Right renal cortex interstitium (tissue), 3 donors: ENCODE measurements at regions not wholly inside any gene's neighbourhood (a gene's known extent, or its start where the extent isn't known, plus 50 kb on each side); places are given as distances from the start of the nearest gene placed in this dataset.
A peak's percentile ranks its signal among the peaks of the same experiment; 100 is the strongest.

Experiments used
- DNase-seq, 3 donors: peaks; one replicate each; pipeline ENCODE4 v3.0.0-alpha.2; 2013; ENCODE audit warnings: low read depth in 3 of 3, low spot score in 2 of 3

DNA sequence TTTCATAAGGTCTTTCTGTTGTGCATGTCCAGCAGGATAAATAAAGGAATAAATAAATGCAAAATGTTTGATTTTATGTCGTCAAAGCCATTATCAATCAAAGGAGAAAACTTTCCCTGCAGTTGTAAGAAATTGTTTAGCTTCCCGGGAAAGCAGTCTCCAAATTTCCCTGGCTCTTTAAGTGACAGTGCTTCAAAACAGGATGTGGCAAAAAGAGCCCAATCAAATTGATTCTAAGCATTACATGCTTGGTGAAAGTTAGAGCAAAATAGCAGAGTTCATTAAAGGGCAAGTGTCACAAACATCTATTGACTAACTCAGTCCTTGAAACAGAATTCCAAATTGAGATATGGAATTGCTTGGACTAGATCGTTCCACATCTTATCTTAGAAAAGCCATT is 704.1 kb downstream of the PRELID2 start:
- DNase-seq = no peak

DNA sequence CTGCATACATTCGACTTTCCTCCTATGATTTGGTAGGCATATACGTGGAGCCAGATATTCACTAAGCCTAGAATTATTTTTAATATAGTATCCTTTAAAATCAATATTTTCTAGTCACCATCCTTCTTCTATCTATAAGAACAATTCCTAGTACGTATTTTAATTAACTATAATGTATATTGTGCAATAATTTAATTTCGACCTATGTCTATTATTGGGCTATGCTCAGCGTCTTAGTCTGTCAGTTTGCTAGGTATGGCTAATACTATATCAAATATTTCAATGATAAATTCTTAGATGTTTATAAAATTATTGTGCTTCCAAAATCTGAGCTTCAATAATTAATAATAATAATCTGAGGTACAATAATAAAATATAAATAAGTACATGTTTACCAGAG is 705.3 kb downstream of the PRELID2 start:
- DNase-seq = no peak

DNA sequence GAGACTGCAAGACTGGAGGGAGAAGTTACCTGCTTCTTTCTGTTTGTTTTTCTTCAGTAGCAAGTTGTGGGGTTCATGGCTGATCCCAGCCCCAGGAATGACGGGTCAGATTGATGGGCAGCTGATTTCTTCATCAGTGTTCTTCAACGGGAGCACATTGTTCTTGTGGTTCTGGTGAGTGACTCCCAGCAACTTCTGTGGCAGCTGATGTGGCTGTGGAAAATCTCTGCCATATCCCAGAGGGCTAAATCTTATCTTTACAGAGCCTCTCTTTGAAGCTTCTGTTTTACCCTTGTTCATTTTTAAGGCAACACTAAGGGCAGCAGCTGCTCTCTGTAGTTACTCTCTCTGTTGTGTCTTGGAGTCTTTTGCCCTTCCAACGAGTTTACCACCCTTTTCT is 710.3 kb downstream of the PRELID2 start:
- DNase-seq = no peak

GRCh38 chr5:145118611-145119010 is 716.5 kb downstream of the PRELID2 start:
- DNase-seq = no peak

DNA sequence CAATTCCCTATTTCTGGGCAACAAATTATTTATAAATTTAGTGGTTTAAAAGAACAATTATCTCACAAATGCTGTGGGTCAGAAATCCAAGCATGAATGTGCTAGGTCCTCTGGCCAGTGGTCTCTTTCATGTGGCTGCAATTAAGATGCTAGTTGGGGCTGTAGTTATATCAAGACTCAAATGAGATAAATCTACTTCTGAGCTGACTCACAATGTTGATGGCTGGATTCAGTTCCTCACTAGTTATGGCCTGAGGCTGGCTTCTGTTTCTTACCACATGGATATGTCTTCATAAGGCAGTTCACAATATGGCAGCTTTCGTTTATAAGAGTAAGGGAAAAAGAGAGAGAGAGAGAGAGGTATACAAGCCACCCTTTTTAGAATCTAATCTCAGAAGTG is 717.0 kb downstream of the PRELID2 start:
- DNase-seq = no peak

DNA sequence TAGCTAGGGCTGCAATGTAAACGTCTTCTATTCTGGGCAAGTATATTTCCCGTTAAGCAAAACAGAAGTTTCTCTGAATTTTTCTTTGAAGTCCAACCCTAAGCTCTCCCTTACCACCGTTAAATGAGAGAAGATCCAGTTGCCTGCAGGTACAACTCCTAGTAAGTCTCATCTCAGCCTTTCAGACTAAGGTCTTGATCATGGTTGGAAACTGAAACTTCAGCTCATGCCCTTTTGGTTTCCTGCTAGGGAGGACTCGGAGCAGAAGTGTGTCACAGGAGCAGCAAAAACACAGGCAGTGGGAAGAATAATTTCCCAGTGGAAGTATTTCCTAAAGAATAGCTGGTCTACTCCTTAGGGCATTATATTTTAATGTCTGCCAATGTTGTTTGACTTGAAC is 717.9 kb downstream of the PRELID2 start:
- DNase-seq = no peak

- no peak for DNase-seq
Observed at GRCh38 chr5:145111420-145111819, 723.7 kb downstream of the PRELID2 start.

DNA sequence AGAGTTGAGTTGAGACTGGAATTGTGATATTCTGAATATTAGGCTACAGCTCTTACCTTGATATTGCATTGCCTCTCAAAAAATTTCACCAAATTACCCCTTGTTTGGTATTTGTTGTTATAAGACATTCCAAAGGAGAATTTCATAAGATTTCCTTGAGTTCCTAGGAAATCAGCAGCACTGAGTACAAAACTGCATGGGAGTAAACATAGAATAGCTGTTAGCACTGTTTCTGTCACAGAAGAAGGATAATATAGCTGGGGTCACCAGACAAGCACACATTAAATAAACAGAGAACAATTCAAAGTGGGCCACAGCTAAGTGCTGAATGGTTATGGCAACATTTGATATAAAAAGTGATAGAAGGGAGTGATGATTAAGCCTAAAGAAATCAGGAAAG is 724.3 kb downstream of the PRELID2 start:
- no peak for DNase-seq

GRCh38 chr5:145110181-145110580 is 725.0 kb downstream of the PRELID2 start:
- no peak for DNase-seq

- DNase-seq = no peak
Observed at GRCh38 chr5:145105384-145105783, 729.8 kb downstream of the PRELID2 start.

DNA sequence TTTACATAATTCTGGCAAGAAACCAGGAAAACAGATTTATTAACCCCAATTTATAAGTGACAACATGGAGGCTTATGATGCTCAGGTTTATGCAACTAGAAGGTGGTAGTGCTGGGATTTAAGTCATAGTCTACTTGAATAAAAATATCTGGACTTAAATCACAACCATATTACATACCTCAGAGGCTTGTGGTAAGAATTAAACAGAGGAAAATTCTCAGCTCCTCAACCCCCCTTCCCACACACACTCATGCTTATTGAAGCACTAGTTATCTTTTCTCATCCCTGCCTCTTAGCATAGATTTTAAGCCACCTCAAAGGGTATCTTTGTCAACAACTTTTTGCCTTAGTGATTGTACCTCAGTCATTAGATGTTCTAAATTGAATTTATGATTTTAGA is 731.0 kb downstream of the PRELID2 start:
- DNase-seq = no peak

DNA sequence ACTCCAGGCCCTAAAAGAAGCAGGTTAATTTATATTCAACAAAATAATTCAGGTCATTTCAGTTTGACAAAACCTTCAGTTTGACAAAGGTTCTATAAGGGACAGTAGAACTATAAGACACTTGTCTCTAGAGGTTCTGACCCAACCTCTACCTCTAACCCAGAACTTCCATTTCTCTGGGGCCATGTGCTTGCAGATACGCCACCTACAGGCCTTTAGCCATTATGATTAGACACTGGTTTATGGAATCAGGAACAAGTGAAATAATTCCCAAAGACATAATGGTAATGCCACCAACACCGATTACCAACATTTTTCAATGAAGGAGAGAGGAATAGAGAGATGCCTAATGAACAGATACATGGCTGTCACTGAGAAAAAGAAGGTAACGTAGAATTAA is 733.9 kb downstream of the PRELID2 start:
- DNase-seq = no peak

DNA sequence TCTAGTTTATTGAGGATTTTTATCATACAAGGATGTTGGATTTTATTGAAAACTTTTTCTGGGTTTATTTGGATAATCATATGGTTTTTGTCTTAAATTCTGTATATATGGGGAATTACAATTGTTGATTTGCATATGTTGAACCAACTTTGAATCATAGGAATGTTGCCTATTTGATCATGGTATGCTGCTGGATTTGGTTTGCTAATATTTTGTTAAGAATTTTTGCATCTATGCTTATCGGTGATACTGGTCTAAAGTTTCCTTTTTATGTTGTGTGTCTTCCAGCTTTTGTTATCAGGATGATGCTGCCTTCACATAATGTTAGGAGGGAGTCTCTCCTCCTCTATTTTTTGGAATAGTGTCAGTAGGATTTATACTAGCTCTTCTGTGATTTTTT is 745.0 kb downstream of the PRELID2 start:
- DNase-seq = no peak

- no peak for DNase-seq
Observed at GRCh38 chr5:145084834-145085233, 750.3 kb downstream of the PRELID2 start.

DNA sequence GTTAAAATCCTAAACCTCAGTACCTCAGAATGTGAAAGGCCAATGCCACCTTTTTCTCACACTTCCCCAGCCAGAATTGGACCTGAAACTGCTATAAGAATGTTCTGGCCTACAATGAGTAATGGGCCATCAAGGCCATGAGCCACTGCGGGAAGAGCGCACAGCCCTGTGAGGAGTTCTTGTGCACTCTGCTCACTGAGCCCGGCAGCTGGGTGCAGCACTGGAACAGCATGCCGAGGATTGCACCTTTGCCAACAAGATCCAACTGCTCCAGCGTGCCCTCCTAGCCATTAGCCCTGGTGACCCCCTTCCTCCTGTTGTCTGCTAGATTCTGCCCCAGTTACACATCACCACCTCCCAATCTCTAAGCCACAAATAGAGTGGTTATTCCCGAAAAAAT is 758.1 kb downstream of the PRELID2 start:
- DNase-seq = no peak

GRCh38 chr5:145076040-145076439 is 759.1 kb downstream of the PRELID2 start:
- no peak for DNase-seq

DNA sequence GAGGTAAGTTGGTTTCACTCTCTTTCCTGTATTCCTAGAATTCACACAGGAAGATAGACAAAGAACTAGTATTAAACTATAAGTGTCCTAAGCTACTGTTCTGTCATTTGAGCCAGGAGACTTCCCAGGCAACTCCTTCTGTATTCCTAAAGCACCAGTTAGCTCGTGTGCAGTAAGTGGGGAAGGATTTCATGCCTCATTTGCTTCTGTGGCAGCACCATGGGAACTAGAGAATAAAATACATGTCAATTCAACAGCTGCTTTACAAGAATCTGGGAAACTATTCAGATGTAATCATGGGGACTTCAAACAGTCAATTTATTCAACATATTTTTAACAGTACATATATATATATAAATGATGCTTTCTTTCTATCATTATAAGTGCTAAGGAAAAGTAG is 762.3 kb downstream of the PRELID2 start:
- peak; percentile 18 to 39 (median 31) for DNase-seq

GRCh38 chr5:145068721-145069120 is 766.4 kb downstream of the PRELID2 start:
- no peak for DNase-seq

DNA sequence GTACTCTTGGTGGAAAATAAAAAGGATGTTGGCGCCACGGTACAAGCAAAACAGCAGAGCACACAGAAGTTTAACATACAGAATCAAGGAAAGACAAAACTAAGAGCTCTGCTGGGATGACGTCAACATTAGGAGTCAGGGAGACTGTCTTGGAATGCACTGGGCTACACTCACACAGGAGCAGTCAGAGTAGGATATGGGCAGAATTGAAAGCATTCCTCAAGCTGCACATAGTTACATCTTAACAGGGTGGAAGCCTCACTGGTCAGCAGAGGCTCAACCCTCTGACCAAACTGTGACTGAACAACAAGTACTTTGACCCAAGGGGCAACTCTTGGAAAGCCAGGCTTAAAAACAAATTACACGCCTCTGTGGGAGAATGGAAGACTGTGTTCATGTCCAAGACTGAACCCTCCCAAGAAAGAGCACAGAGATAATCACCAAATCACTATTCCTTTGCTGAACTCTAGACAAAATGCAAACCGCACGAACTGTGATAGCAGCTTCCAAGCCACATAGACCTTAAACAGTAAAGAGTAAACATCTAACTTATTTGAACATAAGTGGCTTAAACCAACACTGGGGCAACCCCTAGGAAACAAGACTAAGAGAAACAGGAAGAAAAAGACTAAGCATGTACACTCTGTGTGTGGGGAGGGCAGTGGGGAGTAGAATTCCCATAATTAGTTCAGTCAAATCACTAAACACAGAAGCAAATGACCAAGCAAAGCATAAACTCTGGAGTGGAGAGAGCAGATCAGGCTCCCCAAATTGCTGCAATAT is 772.7 kb downstream of the PRELID2 start:
- DNase-seq = no peak

- DNase-seq = no peak
Observed at GRCh38 chr5:145056800-145057199, 778.3 kb downstream of the PRELID2 start.

DNA sequence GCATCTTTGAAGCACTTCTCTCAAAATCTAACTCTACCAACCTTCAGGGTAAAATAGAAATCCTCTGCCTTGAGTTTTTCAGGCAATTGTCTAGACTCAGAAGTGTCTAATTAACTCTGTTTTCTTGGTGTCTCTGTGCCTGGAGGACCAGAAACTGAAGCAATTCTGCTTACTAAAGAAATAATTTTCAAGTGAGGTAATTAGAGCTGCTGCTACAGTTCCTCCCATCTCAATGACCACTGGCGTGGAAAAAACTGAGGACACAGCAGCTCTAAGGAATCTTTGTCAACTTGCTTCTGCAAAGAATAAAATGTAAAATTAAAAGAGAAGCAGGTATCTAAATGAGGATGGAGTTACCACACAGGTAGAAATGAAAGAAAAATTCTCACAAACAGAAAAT is 785.0 kb downstream of the PRELID2 start:
- no peak for DNase-seq

- DNase-seq = no peak
Observed at GRCh38 chr5:145044970-145045369, 790.2 kb downstream of the PRELID2 start.

- DNase-seq = no peak
Observed at GRCh38 chr5:145028626-145029025, 806.5 kb downstream of the PRELID2 start.
